Activated CD4-positive, CD25-positive, alpha-beta regulatory T cell treated with anti-CD3 and anti-CD28 coated beads, Interleukin-2, amount 50 U/mL, for 16 hours (primary cell): ENCODE measurements at regions not wholly inside any gene's neighbourhood (a gene's known extent, or its start where the extent isn't known, plus 50 kb on each side); places are given as distances from the start of the nearest gene placed in this dataset.

Source experiments
- DNase-seq: peaks from one replicate; pipeline ENCODE4 v3.0.0-alpha.2; 2020; ENCODE audit warnings: low read depth, low spot score

DNA sequence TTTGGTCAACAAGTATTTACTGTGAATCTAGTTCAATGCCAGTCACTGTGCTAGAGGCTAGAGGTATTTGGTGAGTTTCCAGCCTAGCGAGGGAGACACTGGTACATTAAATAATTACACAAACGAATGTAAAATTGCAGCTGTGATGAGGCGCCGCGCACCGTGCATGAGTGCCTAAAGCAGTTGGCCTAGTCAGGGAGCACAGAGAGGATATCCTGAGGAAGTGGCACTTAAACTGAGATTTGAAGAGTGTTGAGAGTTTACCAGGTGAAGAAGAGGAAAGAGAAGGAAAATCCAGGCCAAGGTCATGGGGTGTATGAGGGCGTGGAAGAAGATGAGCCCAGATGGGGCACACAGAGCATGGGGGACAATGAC, 157.6 kb upstream of the NDUFV2 start:
- DNase-seq: no peak

GRCh38 chr18:8945514-8945913, 157.0 kb upstream of the NDUFV2 start:
- no peak for DNase-seq

DNA sequence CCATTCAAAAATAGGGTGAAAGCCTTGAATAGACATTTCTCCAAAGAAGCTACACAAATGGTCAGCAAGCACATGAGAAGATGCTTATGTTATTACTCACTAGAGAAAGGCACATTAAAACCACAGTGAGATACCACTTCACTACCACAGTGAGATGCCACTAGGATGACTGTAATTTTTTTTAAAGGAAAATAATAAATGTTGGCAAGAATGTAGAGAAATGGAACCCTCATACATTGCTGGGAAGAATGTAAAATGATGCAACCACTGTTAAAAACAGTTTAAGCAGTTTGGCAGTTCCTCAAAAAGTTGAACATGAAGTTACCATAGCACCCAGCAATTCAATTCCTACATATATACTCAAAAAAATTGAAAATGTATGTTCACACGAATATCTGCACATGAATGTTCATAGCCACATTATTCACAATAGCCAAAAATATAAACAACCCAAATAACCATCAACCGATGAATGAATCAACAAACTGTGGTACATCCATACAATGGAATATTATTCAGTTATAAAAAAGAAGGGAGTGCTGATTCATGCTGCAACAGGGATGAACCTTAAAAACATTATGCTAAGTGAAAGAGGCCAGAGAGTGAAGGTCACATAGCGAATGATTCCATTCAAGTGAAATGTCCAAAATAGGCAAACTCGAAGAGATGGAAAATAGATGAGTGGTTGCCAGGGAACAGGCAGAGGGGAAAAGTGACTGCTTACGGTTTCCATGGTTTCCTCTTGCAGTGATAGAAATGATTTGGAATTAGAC, 156.2 kb upstream of the NDUFV2 start:
- no peak for DNase-seq

DNA sequence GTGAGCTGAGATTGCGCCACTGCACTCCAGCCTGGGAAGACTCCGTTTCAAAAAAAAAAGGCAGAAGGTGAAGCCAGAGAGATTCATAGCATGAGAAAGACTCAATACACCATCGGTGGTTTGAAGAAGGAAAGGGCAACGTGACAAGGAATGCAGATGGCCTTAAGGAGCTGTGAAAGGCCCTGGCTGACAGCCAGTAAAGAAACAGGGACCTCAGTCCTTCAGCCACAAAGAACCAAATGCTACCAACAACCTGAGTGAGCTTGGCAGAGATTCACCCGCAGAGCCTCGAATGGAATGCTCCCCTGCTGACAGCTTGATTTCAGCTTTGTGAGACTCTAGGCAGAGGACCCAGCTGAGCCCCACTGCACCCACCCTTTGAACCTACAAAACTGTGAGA, 154.9 kb upstream of the NDUFV2 start:
- no peak for DNase-seq

DNA sequence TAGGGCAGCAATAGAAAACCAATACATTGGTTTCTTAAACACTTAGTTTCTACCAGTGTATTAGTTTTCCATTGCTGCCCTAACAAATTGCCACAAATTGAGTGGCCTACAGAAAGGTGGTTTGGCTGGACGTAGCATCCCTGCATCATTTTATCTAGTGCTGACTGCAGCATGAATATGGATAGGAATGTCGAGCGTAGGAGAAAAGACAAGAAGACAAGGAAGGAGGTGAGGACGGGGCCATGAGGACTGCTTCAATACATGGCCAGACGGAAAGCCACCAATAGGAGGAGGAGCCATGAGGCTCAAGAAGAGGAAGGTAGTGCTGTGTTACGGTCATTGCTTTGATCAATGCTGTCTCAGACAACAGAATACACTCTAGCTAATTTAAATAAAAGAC, 154.5 kb upstream of the NDUFV2 start:
- DNase-seq: no peak

GRCh38 chr18:8948471-8949149, 153.9 kb upstream of the NDUFV2 start:
- DNase-seq: no peak

DNA sequence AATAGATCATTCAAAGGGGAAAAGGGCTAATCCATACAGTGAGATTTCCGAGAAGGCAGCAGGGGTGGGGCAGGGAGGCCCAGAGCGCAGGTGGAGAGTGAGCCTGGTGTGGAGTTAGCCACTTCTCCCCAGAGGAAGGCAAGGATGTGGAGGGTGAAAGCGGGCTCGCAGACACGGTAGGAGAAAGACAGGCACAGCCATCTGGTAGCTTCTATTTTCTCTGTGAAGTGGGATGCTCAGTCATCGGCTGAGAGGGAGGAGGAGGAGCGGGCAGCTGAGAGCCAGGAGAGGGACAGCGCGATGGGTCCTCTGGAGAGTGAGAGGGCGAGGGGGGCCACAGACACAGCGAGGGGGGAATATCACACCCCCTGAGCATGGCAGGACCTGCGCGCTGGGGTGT, 153.3 kb upstream of the NDUFV2 start:
- no peak for DNase-seq

- no peak for DNase-seq
Measured at GRCh38 chr18:8951491-8951890, 151.0 kb upstream of the NDUFV2 start.

- no peak for DNase-seq
Measured at GRCh38 chr18:8952174-8952573, 150.3 kb upstream of the NDUFV2 start.

GRCh38 chr18:8952769-8953760, 149.4 kb upstream of the NDUFV2 start:
- DNase-seq: no peak

- no peak for DNase-seq
Measured at GRCh38 chr18:8957731-8958130, 144.8 kb upstream of the NDUFV2 start.

GRCh38 chr18:8958660-8959059, 143.8 kb upstream of the NDUFV2 start:
- no peak for DNase-seq

GRCh38 chr18:8959551-8960135, 142.9 kb upstream of the NDUFV2 start:
- DNase-seq: no peak

DNA sequence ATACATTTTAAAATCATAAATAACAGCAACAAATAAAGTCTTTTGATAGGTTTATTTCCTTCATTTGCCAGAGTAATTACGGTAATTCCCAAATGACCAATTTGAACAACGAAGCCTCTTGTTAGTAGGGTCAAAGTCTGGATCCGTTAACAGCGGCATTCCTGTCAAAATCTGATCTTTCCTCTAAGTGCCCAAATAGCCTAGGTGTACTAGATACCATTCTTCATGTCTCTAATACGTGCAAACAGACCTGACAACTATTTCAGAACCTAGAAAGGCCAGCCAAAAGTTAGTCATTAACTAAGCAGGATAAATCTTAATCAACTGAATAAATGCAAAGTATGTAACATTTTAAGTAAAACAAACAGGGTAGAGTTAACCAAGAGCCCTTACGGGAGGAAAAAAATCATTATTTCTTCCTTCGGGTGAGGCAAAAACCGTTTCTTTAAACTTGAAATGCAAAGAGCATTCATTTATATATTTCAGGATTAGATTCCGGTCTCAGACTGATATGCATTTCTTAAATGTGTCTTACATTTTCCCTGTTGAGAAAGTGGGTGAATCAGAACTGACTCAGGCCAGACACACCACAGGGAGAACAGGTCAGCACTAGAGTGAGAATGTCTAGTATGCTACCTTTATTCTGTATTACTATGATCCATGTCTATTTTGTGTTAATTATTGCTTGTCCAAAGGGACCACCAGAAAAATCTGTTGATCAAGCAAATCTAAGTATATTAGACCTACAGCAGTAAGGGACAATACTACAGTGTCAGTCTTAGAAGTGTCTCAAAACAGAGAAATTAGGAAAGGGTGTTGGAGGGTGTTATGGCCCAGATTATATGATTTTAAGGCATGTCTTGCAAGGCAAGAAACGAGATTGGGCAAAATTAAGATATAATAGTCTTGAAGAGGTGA, 141.5 kb upstream of the NDUFV2 start:
- DNase-seq: no peak

- no peak for DNase-seq
Measured at GRCh38 chr18:8962192-8962779, 140.2 kb upstream of the NDUFV2 start.

GRCh38 chr18:8962855-8963635, 139.5 kb upstream of the NDUFV2 start:
- DNase-seq: no peak

GRCh38 chr18:8963876-8964275, 138.6 kb upstream of the NDUFV2 start:
- DNase-seq: no peak

DNA sequence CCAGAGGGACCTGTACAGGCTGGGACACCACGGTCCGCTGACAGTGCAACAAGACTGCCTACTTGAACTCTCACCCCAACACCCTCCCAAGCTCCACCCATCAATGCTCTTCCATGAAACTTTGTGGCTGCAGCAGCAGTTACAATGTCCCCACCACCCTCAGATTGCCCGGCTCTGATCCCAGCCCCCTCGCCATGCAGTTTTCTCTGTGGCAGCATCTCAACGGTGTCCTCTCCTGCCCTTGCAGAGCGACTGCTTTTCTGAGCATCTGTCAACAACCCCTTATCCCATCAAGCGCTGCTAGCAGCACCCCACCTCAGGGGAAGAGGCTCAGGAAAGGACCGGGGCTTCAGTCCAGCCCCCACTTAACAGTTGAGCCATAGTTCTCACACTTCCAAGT, 137.1 kb upstream of the NDUFV2 start:
- no peak for DNase-seq

DNA sequence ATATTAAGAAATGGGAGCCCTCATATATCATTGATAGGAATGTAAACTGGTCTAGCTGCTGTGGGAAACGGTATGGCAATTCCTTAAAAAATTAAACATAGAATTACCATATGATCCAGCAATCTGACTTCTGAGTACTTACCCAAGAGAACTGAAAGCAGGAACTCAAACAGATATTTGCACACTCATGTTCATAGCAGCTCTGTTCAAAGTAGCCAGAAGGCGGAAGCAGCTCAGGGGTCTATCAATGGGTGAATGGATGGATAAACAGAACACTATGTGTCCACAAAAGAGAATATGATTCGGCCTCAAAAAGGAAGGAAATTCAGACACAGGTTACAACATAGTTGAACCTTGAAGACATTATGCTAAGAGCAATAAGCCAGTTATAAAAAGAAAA, 135.7 kb upstream of the NDUFV2 start:
- no peak for DNase-seq

DNA sequence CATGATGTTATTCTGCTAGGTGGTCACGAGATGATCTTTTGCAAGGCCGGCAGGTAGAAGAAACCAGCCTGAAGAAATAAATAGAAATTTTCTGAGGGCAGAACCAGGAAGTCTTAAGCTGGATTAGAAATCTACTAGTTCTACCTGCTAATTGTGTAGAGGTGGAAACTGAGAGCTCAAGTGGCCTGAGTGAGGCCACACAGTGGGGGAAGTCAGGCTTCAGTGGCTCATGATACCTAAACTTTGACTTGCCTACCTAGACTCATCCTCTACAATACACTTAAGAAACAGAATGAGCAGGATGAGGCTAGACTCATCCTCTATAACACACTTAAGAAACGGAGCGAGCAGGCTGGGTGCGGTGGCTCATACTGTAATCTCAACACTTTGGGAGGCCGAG, 134.9 kb upstream of the NDUFV2 start:
- no peak for DNase-seq
